GM12878 (cell line): ENCODE measurements at regions not wholly inside any gene's neighbourhood (a gene's known extent, or its start where the extent isn't known, plus 50 kb on each side); places are given as distances from the start of the nearest gene placed in this dataset.

ENCODE experiments used
- ATAC-seq: fragments of 200-7000 bp; cut with Tn5 transposase; 3 replicates; pipeline ENCODE4 v1.9.1; 2020; ENCODE audit warnings: mild to moderate bottlenecking, moderate library complexity
- BruUV-seq: library from RNA; stranded (reverse); fragments of 400-500 nt; replicated peaks from 2 replicates; lab custom pipeline; 2021; lab: Mats Ljungman, UMichigan
- CTCF ChIA-PET: fragments of 300-600 bp; sonication (Branson Sonifier 250); formaldehyde crosslinking; extraction: SDS; loops from one replicate; lab custom pipeline; 2021; ENCODE audit warnings: inconsistent platforms; lab: Yijun Ruan, JAX
- POLR2A ChIA-PET: fragments of 350-600 bp; formaldehyde crosslinking; extraction: SDS; loops from one replicate; lab custom pipeline; 2021; ENCODE audit warnings: inconsistent platforms; lab: Charles Lee
- RAD21 ChIA-PET: fragments of 300-600 bp; sonication (Branson Sonifier 250); formaldehyde crosslinking; loops from one replicate; lab custom pipeline; 2023; ENCODE audit warnings: antibody characterized with exemption; ENCODE audit not compliant: unreplicated experiment; lab: Charles Lee
- SMC1A ChIA-PET: fragments of 300-600 bp; sonication (Branson Sonifier 250); formaldehyde crosslinking; loops from one replicate; lab custom pipeline; 2023; ENCODE audit not compliant: unreplicated experiment, uncharacterized antibody; lab: Charles Lee
- DNase-seq: peaks from one replicate; pipeline ENCODE4 v3.0.0-alpha.2; 2011; ENCODE audit warnings: low read depth, low spot score
- FAIRE-seq: peaks from 3 replicates; lab custom pipeline; 2011; peaks lifted over from hg19 to GRCh38; lab: Jason Lieb, UNC
- H2AFZ ChIP-seq: 2 replicates; pipeline ENCODE4 v1.6.0; 2011; ENCODE audit warnings: low read depth, low read length, control low read depth; ENCODE audit not compliant: control insufficient read depth
- H3K27ac ChIP-seq: 2 replicates; pipeline ENCODE4 v1.5.1; 2011; ENCODE audit warnings: control low read depth; ENCODE audit not compliant: control insufficient read depth, insufficient read depth
- H3K27me3 ChIP-seq, 2 experiments: replicated peaks in 1 of 2; 2 replicates each; pipeline versions ENCODE4 v1.6.0 to v1.6.1; 2011; ENCODE audit warnings: low read length in 1 of 2; ENCODE audit not compliant: control insufficient read depth in 2 of 2, insufficient read depth in 2 of 2
- H3K36me3 ChIP-seq, 2 experiments: 2 replicates each; pipeline ENCODE4 v1.5.1; 2011; ENCODE audit warnings: low read length in 1 of 2; ENCODE audit not compliant: control insufficient read depth in 2 of 2, insufficient read depth in 2 of 2
- H3K4me1 ChIP-seq: 2 replicates; pipeline ENCODE4 v1.6.1; 2011; ENCODE audit warnings: mild to moderate bottlenecking, low read length, moderate library complexity, mixed read lengths; ENCODE audit not compliant: control insufficient read depth, insufficient read depth
- H3K4me2 ChIP-seq: 2 replicates; pipeline ENCODE4 v1.6.0; 2011; ENCODE audit warnings: control low read depth; ENCODE audit not compliant: control insufficient read depth, insufficient read depth
- H3K4me3 ChIP-seq: fragments of 200-600 bp; sonication (generic); 2 replicates; pipeline ENCODE4 v1.5.1; 2016
- H3K79me2 ChIP-seq: 2 replicates; pipeline ENCODE4 v1.6.0; 2011; ENCODE audit warnings: low read length; ENCODE audit not compliant: control insufficient read depth, insufficient read depth
- H3K9ac ChIP-seq: 2 replicates; pipeline ENCODE4 v1.8.0; 2011; ENCODE audit warnings: low read length, control low read depth, mixed read lengths; ENCODE audit not compliant: control insufficient read depth, insufficient read depth
- H3K9me3 ChIP-seq: replicated peaks from 3 replicates; pipeline ENCODE4 v1.5.1; 2011; ENCODE audit warnings: mild to moderate bottlenecking, low read length; ENCODE audit not compliant: control insufficient read depth, insufficient read depth
- H4K20me1 ChIP-seq: 2 replicates; pipeline ENCODE4 v1.6.0; 2011; ENCODE audit not compliant: control insufficient read depth, insufficient read depth
- ATF7 ChIP-seq: fragments of 450-650 bp; IDR thresholded peaks from 2 replicates; pipeline ENCODE4 v1.6.1; 2016; ENCODE audit warnings: low read depth, mild to moderate bottlenecking
- BHLHE40 ChIP-seq, 2 experiments: fragments of 450-650 bp in 1 of 2; IDR thresholded peaks; 2 replicates each; pipeline ENCODE4 v1.6.1; 2011 to 2017; ENCODE audit warnings: low read depth in 2 of 2, borderline replicate concordance in 1 of 2, improper control_type of control experiment in 1 of 2, low read length in 1 of 2, mild to moderate bottlenecking in 1 of 2
- BRCA1 ChIP-seq: IDR thresholded peaks from 2 replicates; pipeline ENCODE4 v1.6.1; 2011; ENCODE audit warnings: low read depth, low read length, improper control_type of control experiment
- CHD1 ChIP-seq: IDR thresholded peaks from 2 replicates; pipeline ENCODE4 v1.6.1; 2012; ENCODE audit warnings: low read depth, low read length, improper control_type of control experiment
- ETV6 ChIP-seq, 2 experiments: fragments of 450-650 bp in 1 of 2; IDR thresholded peaks in 1 of 2; conservative IDR thresholded peaks in 1 of 2; 2 replicates each; pipeline ENCODE4 v1.6.1; 2014; ENCODE audit warnings: antibody characterized with exemption in 1 of 2, borderline replicate concordance in 1 of 2, low read depth in 1 of 2, mild to moderate bottlenecking in 1 of 2, moderate library complexity in 1 of 2
- FOXM1 ChIP-seq: IDR thresholded peaks from 2 replicates; pipeline ENCODE4 v1.6.1; 2012; ENCODE audit warnings: low read depth, mild to moderate bottlenecking, inconsistent platforms, low read length, moderate library complexity
- JUNB ChIP-seq: IDR thresholded peaks from 2 replicates; pipeline ENCODE4 v1.6.1; 2016; ENCODE audit warnings: antibody characterized with exemption, mild to moderate bottlenecking
- KDM1A ChIP-seq: fragments of 200-600 bp; sonication (generic); IDR thresholded peaks from 2 replicates; pipeline ENCODE4 v1.6.1; 2016; ENCODE audit warnings: borderline replicate concordance
- MYC ChIP-seq: IDR thresholded peaks from 2 replicates; pipeline ENCODE4 v1.6.1; 2011; ENCODE audit warnings: mild to moderate bottlenecking, low read length, moderate library complexity, inconsistent platforms; ENCODE audit not compliant: insufficient read depth, insufficient replicate concordance, insufficient read length, severe bottlenecking
- POLR2A ChIP-seq: IDR thresholded peaks from 2 replicates; pipeline ENCODE4 v1.6.1; 2011; ENCODE audit warnings: low read depth, mild to moderate bottlenecking, low read length
- POU2F2 ChIP-seq: IDR thresholded peaks from 3 replicates; pipeline ENCODE4 v1.6.1; 2011; ENCODE audit warnings: low read depth, mild to moderate bottlenecking, low read length, borderline replicate concordance
- RUNX3 ChIP-seq: IDR thresholded peaks from 2 replicates; pipeline ENCODE4 v1.6.1; 2012; ENCODE audit warnings: low read length, inconsistent platforms
- SMARCA5 ChIP-seq: fragments of 450-650 bp; IDR thresholded peaks from 2 replicates; pipeline ENCODE4 v1.6.1; 2017; ENCODE audit warnings: mild to moderate bottlenecking
- SMC3 ChIP-seq: IDR thresholded peaks from 2 replicates; pipeline ENCODE4 v1.6.1; 2011; ENCODE audit warnings: low read length, improper control_type of control experiment, borderline replicate concordance
- SREBF1 ChIP-seq: IDR thresholded peaks from 2 replicates; pipeline ENCODE4 v1.6.1; 2012; ENCODE audit warnings: mild to moderate bottlenecking, low read length
- SRF ChIP-seq, 2 experiments: IDR thresholded peaks; 2 replicates each; pipeline ENCODE4 v1.6.1; 2011; ENCODE audit warnings: low read depth in 2 of 2, low read length in 2 of 2, mild to moderate bottlenecking in 1 of 2, moderate library complexity in 1 of 2
- SUPT20H ChIP-seq: IDR thresholded peaks from 2 replicates; pipeline ENCODE4 v1.6.1; 2011; ENCODE audit warnings: low read depth, mild to moderate bottlenecking, low read length, moderate library complexity, borderline replicate concordance; ENCODE audit not compliant: control insufficient read depth
- SUZ12 ChIP-seq: fragments of 200-600 bp; sonication (generic); IDR thresholded peaks from one replicate; pipeline ENCODE4 v1.6.1; 2018; ENCODE audit warnings: antibody characterized with exemption, mild to moderate bottlenecking; ENCODE audit not compliant: unreplicated experiment
- ZNF24 ChIP-seq: fragments of 450-650 bp; IDR thresholded peaks from 2 replicates; pipeline ENCODE4 v1.6.1; 2017; ENCODE audit warnings: antibody characterized with exemption, mild to moderate bottlenecking
- ZNF274 ChIP-seq: IDR thresholded peaks from one replicate; pipeline ENCODE4 v1.8.0; 2011; ENCODE audit not compliant: insufficient read length, insufficient read depth
- ZNF384 ChIP-seq: IDR thresholded peaks from 2 replicates; pipeline ENCODE4 v1.6.1; 2012; ENCODE audit warnings: low read depth, mild to moderate bottlenecking, low read length, improper control_type of control experiment, borderline replicate concordance
- WGBS: methylation state at CpG from one replicate; pipeline ENCODE4 v1.1.6; 2016; ENCODE audit warnings: low lambda C conversion rate; ENCODE audit not compliant: insufficient replicate concordance, insufficient coverage; ENCODE audit errors: missing lambda C conversion rate; 5-methylcytosine and 5-hydroxymethylcytosine counted together
- in situ Hi-C: fragments of 300-500 bp; cut with MboI; formaldehyde crosslinking; loops from 9 replicates; pipeline ENCODE4 v1.14.3; 2018; ENCODE audit warnings: mixed read lengths
- intact Hi-C: fragments of 100-400 bp; cut with micrococcal nuclease; formaldehyde crosslinking; loops from one replicate; pipeline ENCODE4 v1.14.2; 2022; ENCODE audit not compliant: unreplicated experiment
- TF ChIP-seq, protein P1 (sequence below), 3 experiments: IDR thresholded peaks in 2 of 3; conservative IDR thresholded peaks in 1 of 3; 2 replicates each; pipeline ENCODE4 v1.5.1; 2011; ENCODE audit warnings: low read depth in 3 of 3, low read length in 3 of 3, mild to moderate bottlenecking in 3 of 3, control low read depth in 2 of 3, moderate library complexity in 2 of 3, inconsistent platforms in 1 of 3, mixed read lengths in 1 of 3; ENCODE audit not compliant: control insufficient read depth in 2 of 3, insufficient read depth in 1 of 3; ENCODE audit errors: extremely low read depth in 1 of 3
- TF ChIP-seq, protein P2 (sequence below): IDR thresholded peaks from 2 replicates; pipeline ENCODE4 v1.6.1; 2011; ENCODE audit warnings: mild to moderate bottlenecking, low read depth, low read length, moderate library complexity; ENCODE audit not compliant: insufficient replicate concordance

DNA sequence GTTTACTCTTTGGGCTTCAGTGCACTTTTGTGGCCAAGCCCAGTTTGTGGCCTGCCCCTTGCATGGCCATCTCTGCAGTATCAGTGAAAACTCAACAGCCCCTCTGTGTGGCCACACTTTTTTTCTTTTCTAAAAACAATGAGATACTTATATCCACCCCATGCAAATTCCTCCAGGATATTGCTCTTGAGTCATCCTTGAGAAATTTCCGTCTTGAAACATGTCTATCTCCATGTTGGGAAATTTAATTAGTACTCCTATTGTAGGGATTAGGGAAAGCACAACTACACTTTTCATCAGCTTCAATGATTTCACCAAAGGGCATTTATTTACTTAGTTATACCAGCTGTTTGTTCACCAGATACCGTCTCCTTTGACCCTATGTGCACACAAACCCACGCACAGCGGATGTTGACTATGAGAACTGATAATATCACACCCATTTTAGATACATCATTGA lies 993.1 kb downstream of the TSN start:
- Histone ChIP-seq H3K4me1 (no peaks in the 10 kb centered on the region), H3K9ac (no peak overlapping the region), H3K4me2 (no peak overlapping the region), H3K4me3 (no peak overlapping the region), H4K20me1 (no peaks in the 10 kb centered on the region), H3K27me3 (no peaks in the 10 kb centered on the region), H3K27ac (no peak overlapping the region), H3K79me2 (no peaks in the 10 kb centered on the region), H2AFZ (no peak overlapping the region), H3K36me3 (no peaks in the 10 kb centered on the region), H3K9me3 (no peaks in the 10 kb centered on the region)
- CTCF ChIA-PET: interaction anchor here (0.5 to 1.4 kb wide), 7 partner anchors 11 to 775 kb away, joined by 3 to 5 read pairs (median 3); no protein-coding TSS in a partner anchor
- ATAC-seq: peak; percentile 55
- SMC1A ChIA-PET: interaction anchor here (0.6 to 2.5 kb wide), 8 partner anchors 9 to 557 kb away, joined by 3 to 12 read pairs (median 4); no protein-coding TSS in a partner anchor
- no peak for DNase-seq
- no peak for FAIRE-seq
- BruUV-seq: no TSS peak
- in situ Hi-C loops (loop anchor here (10.0 kb wide), 1 partner anchor 774 kb away; no protein-coding TSS in a partner anchor), intact Hi-C loops (loop anchor here (1.0 to 5.0 kb wide), 5 partner anchors 96 to 774 kb away; no protein-coding TSS in a partner anchor)
- RAD21 ChIA-PET: interaction anchor here (0.7 to 2.6 kb wide), 5 partner anchors 10 to 558 kb away, joined by 3 to 11 read pairs (median 4); no protein-coding TSS in a partner anchor
- 59% methylated on average over 4 of the region's 4 CpGs for WGBS
- POLR2A ChIA-PET: interaction anchor here (0.9 to 1.1 kb wide), 2 partner anchors 10 kb away, joined by 4 to 5 read pairs; no protein-coding TSS in a partner anchor
- TF ChIP-seq CHD1 (no peak), SUPT20H (no peak), POU2F2 (no peak), SREBF1 (no peak), ZNF274 (no peak), SUZ12 (no peak), JUNB (no peak), ZNF384 (no peak), POLR2A (no peak), MYC (no peak), SRF (IDR thresholded peaks at IDR 0.05; ENCODE audit: low read depth in 2 of 2, low read length in 2 of 2) (no peak), KDM1A (no peak), BHLHE40 (IDR thresholded peaks at IDR 0.05; ENCODE audit: borderline replicate concordance in 1 of 2, low read depth in 2 of 2, low read length in 1 of 2) (0 out of 4 replicates have a peak, but pooled peaks of 1 of the 2 experiments have one; percentile 2), SMARCA5 (0 out of 2 replicates have a peak, but pooled peaks have one; percentile 14), SMC3 (peak; percentile 28; the same call in 1 of the 2 replicates), ETV6 (conservative IDR thresholded peaks at IDR 0.05 in 1 of 2, IDR thresholded peaks at IDR 0.05 in 1 of 2; ENCODE audit: borderline replicate concordance in 1 of 2, low read depth in 1 of 2) (no peak), ATF7 (no peak), RUNX3 (no peak; the same call in 1 of the 2 replicates), FOXM1 (no peak), BRCA1 (no peak), ZNF24 (no peak)
- TF ChIP-seq, protein P1, sequence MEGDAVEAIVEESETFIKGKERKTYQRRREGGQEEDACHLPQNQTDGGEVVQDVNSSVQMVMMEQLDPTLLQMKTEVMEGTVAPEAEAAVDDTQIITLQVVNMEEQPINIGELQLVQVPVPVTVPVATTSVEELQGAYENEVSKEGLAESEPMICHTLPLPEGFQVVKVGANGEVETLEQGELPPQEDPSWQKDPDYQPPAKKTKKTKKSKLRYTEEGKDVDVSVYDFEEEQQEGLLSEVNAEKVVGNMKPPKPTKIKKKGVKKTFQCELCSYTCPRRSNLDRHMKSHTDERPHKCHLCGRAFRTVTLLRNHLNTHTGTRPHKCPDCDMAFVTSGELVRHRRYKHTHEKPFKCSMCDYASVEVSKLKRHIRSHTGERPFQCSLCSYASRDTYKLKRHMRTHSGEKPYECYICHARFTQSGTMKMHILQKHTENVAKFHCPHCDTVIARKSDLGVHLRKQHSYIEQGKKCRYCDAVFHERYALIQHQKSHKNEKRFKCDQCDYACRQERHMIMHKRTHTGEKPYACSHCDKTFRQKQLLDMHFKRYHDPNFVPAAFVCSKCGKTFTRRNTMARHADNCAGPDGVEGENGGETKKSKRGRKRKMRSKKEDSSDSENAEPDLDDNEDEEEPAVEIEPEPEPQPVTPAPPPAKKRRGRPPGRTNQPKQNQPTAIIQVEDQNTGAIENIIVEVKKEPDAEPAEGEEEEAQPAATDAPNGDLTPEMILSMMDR (IDR thresholded peaks at IDR 0.05 in 2 of 3, conservative IDR thresholded peaks at IDR 0.05 in 1 of 3; ENCODE audit: control insufficient read depth in 2 of 3, extremely low read depth in 1 of 3, insufficient read depth in 1 of 3, low read depth in 3 of 3, low read length in 3 of 3): peak in 1 of 3 experiments; percentile 34; a peak in 2 of 6 replicates
- TF ChIP-seq, protein P2, sequence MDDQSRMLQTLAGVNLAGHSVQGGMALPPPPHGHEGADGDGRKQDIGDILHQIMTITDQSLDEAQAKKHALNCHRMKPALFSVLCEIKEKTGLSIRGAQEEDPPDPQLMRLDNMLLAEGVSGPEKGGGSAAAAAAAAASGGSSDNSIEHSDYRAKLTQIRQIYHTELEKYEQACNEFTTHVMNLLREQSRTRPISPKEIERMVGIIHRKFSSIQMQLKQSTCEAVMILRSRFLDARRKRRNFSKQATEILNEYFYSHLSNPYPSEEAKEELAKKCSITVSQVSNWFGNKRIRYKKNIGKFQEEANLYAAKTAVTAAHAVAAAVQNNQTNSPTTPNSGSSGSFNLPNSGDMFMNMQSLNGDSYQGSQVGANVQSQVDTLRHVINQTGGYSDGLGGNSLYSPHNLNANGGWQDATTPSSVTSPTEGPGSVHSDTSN: no peak
